ENCODE measurements at regions not wholly inside any gene's neighbourhood (a gene's known extent, or its start where the extent isn't known, plus 50 kb on each side); places are given as distances from the start of the nearest gene placed in this dataset.

GRCh38 chr5:156170351-156170961, 156.5 kb upstream of the SGCD start:
- Histone ChIP-seq H3K4me3 (ENCODE audit: extremely low read depth, insufficient read depth, low read length, poor library complexity, severe bottlenecking) (no peak overlapping the region), H3K4me1 (ENCODE audit: control insufficient read depth, insufficient read depth, low read length, poor library complexity, severe bottlenecking) (no peaks in the 10 kb centered on the region), H3K36me3 (ENCODE audit: control insufficient read depth, insufficient read depth, low read length) (no peaks in the 10 kb centered on the region), H3K27ac (ENCODE audit: low read depth, low read length, severe bottlenecking) (no peak overlapping the region), H3K9me3 (ENCODE audit: control insufficient read depth, low read length) (no peaks in the 10 kb centered on the region)
- WGBS, 2 experiments (ENCODE audit: insufficient coverage in 2 of 2), result 92 to 100% methylated on average over 1 to 2 of the region's 4 CpGs

- Histone ChIP-seq H3K9me3 (ENCODE audit: control insufficient read depth, low read length) (no peaks in the 10 kb centered on the region), H3K36me3 (ENCODE audit: control insufficient read depth, insufficient read depth, low read length) (no peaks in the 10 kb centered on the region), H3K27ac (ENCODE audit: low read depth, low read length, severe bottlenecking) (no peak overlapping the region), H3K4me1 (ENCODE audit: control insufficient read depth, insufficient read depth, low read length, poor library complexity, severe bottlenecking) (no peaks in the 10 kb centered on the region), H3K4me3 (ENCODE audit: extremely low read depth, insufficient read depth, low read length, poor library complexity, severe bottlenecking) (no peak overlapping the region)
- 91 to 93% methylated on average over 2 of the region's 2 CpGs for WGBS, 2 experiments (ENCODE audit: insufficient coverage in 2 of 2)
Measured at GRCh38 chr5:156174225-156174624, 152.7 kb upstream of the SGCD start.

GRCh38 chr5:156178117-156178516, 148.8 kb upstream of the SGCD start:
- H3K4me1 ChIP-seq (ENCODE audit: control insufficient read depth, insufficient read depth, low read length, poor library complexity, severe bottlenecking), result no peaks in the 10 kb centered on the region
- 85 to 100% methylated on average over 4 of the region's 5 CpGs for WGBS, 2 experiments (ENCODE audit: insufficient coverage in 2 of 2)
- H3K9me3 ChIP-seq (ENCODE audit: control insufficient read depth, low read length), result no peaks in the 10 kb centered on the region
- no peak overlapping the region for H3K4me3 ChIP-seq (ENCODE audit: extremely low read depth, insufficient read depth, low read length, poor library complexity, severe bottlenecking)
- H3K36me3 ChIP-seq (ENCODE audit: control insufficient read depth, insufficient read depth, low read length), result no peaks in the 10 kb centered on the region
- no peak overlapping the region for H3K27ac ChIP-seq (ENCODE audit: low read depth, low read length, severe bottlenecking)

DNA sequence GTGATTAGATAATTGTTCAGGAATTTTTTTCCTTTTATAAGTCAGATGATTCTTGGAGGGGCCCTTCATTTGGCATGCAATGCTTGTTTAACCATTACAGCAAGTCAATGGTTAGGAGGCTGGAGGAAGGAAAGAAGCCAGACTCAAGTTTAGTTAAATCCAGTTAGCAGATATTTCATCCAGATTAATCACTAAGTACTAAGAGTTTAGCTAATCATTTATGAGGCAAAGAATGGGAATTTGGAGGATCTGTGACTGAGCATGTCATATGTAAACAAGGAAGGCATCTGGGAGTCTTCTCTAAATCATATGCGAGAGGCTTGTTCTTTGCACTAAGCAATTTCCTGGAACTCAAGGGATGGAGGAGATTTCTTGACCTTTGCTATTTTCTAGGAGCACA, 145.3 kb upstream of the SGCD start:
- no peak overlapping the region for H3K27ac ChIP-seq (ENCODE audit: low read depth, low read length, severe bottlenecking)
- no peaks in the 10 kb centered on the region for H3K9me3 ChIP-seq (ENCODE audit: control insufficient read depth, low read length)
- WGBS, 2 experiments (ENCODE audit: insufficient coverage in 2 of 2), result 100% methylated on average over 1 of the region's 1 CpG; no CpG with 5 or more reads in 1 of the 2 experiments
- no peaks in the 10 kb centered on the region for H3K36me3 ChIP-seq (ENCODE audit: control insufficient read depth, insufficient read depth, low read length)
- no peaks in the 10 kb centered on the region for H3K4me1 ChIP-seq (ENCODE audit: control insufficient read depth, insufficient read depth, low read length, poor library complexity, severe bottlenecking)
- no peak overlapping the region for H3K4me3 ChIP-seq (ENCODE audit: extremely low read depth, insufficient read depth, low read length, poor library complexity, severe bottlenecking)

GRCh38 chr5:156182174-156182967, 144.6 kb upstream of the SGCD start:
- H3K4me1 ChIP-seq (ENCODE audit: control insufficient read depth, insufficient read depth, low read length, poor library complexity, severe bottlenecking), result no peaks in the 10 kb centered on the region
- H3K36me3 ChIP-seq (ENCODE audit: control insufficient read depth, insufficient read depth, low read length), result no peaks in the 10 kb centered on the region
- no peak overlapping the region for H3K4me3 ChIP-seq (ENCODE audit: extremely low read depth, insufficient read depth, low read length, poor library complexity, severe bottlenecking)
- WGBS, 2 experiments (ENCODE audit: insufficient coverage in 2 of 2), result 90 to 100% methylated on average over 3 of the region's 4 CpGs
- H3K27ac ChIP-seq (ENCODE audit: low read depth, low read length, severe bottlenecking), result no peak overlapping the region
- H3K9me3 ChIP-seq (ENCODE audit: control insufficient read depth, low read length), result no peaks in the 10 kb centered on the region

- Histone ChIP-seq H3K36me3 (ENCODE audit: control insufficient read depth, insufficient read depth, low read length) (no peaks in the 10 kb centered on the region), H3K4me1 (ENCODE audit: control insufficient read depth, insufficient read depth, low read length, poor library complexity, severe bottlenecking) (no peaks in the 10 kb centered on the region), H3K9me3 (ENCODE audit: control insufficient read depth, low read length) (no peaks in the 10 kb centered on the region), H3K4me3 (ENCODE audit: extremely low read depth, insufficient read depth, low read length, poor library complexity, severe bottlenecking) (no peak overlapping the region), H3K27ac (ENCODE audit: low read depth, low read length, severe bottlenecking) (no peak overlapping the region)
- no CpG with 5 or more reads among the region's 1 CpG for WGBS, 2 experiments (ENCODE audit: insufficient coverage in 2 of 2)
Measured at GRCh38 chr5:156186760-156187159, 140.2 kb upstream of the SGCD start.

- Histone ChIP-seq H3K27ac (ENCODE audit: low read depth, low read length, severe bottlenecking) (no peak overlapping the region), H3K36me3 (ENCODE audit: control insufficient read depth, insufficient read depth, low read length) (no peaks in the 10 kb centered on the region), H3K4me3 (ENCODE audit: extremely low read depth, insufficient read depth, low read length, poor library complexity, severe bottlenecking) (no peak overlapping the region), H3K9me3 (ENCODE audit: control insufficient read depth, low read length) (no peaks in the 10 kb centered on the region), H3K4me1 (ENCODE audit: control insufficient read depth, insufficient read depth, low read length, poor library complexity, severe bottlenecking) (no peaks in the 10 kb centered on the region)
- 56 to 89% methylated on average over 1 of the region's 3 CpGs for WGBS, 2 experiments (ENCODE audit: insufficient coverage in 2 of 2)
Measured at GRCh38 chr5:156188016-156188415, 138.9 kb upstream of the SGCD start.

DNA sequence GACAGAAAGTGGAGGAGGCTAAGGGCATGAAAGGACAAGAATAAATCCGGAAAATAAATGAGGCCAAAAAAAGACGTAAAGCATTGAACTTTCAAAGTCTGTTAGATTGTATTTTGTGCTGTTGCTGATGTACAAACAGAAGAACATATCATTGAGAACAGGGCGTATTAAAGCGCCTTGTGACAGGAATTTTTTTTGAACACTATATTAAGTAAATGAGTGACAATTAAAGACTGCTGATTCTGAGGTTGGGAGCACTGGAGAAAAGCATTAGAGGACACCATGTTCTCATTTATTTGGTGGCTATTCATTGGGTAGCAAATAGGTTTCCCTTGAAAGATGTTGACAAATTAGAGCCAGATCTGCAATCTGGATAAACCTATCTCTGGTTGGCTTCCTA, 137.3 kb upstream of the SGCD start:
- WGBS, 2 experiments (ENCODE audit: insufficient coverage in 2 of 2), result 89 to 92% methylated on average over 2 to 4 of the region's 4 CpGs
- Histone ChIP-seq H3K27ac (ENCODE audit: low read depth, low read length, severe bottlenecking) (no peak overlapping the region), H3K4me3 (ENCODE audit: extremely low read depth, insufficient read depth, low read length, poor library complexity, severe bottlenecking) (no peak overlapping the region), H3K4me1 (ENCODE audit: control insufficient read depth, insufficient read depth, low read length, poor library complexity, severe bottlenecking) (no peaks in the 10 kb centered on the region), H3K36me3 (ENCODE audit: control insufficient read depth, insufficient read depth, low read length) (no peaks in the 10 kb centered on the region), H3K9me3 (ENCODE audit: control insufficient read depth, low read length) (no peaks in the 10 kb centered on the region)

DNA sequence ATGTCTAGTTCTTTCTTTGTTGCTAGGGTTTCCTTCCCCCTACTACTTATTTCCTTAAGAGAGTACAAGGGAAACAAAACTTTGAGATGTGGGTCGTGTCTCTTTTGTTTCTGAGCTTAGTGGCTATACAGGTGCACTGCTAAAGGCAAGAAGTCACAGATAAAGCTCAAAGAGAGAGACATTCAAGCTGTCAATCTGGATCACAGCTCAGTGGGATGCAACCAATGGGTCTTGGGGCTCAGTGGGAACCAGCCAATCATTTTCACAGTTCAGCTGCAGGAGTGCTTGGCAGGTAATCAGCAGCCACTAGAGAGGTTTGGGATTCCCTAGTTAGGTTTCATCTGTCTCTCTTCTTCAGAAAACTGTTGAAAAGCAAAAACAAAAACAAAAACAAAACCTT, 135.4 kb upstream of the SGCD start:
- Histone ChIP-seq H3K27ac (ENCODE audit: low read depth, low read length, severe bottlenecking) (no peak overlapping the region), H3K4me3 (ENCODE audit: extremely low read depth, insufficient read depth, low read length, poor library complexity, severe bottlenecking) (no peak overlapping the region), H3K36me3 (ENCODE audit: control insufficient read depth, insufficient read depth, low read length) (no peaks in the 10 kb centered on the region), H3K4me1 (ENCODE audit: control insufficient read depth, insufficient read depth, low read length, poor library complexity, severe bottlenecking) (no peaks in the 10 kb centered on the region), H3K9me3 (ENCODE audit: control insufficient read depth, low read length) (no peaks in the 10 kb centered on the region)
- 78 to 83% methylated on average over 1 of the region's 1 CpG for WGBS, 2 experiments (ENCODE audit: insufficient coverage in 2 of 2)

GRCh38 chr5:156197042-156197635, 129.8 kb upstream of the SGCD start:
- no CpG with 5 or more reads among the region's 3 CpGs for WGBS, 2 experiments (ENCODE audit: insufficient coverage in 2 of 2)
- Histone ChIP-seq H3K9me3 (ENCODE audit: control insufficient read depth, low read length) (no peaks in the 10 kb centered on the region), H3K27ac (ENCODE audit: low read depth, low read length, severe bottlenecking) (no peak overlapping the region), H3K4me3 (ENCODE audit: extremely low read depth, insufficient read depth, low read length, poor library complexity, severe bottlenecking) (no peak overlapping the region), H3K4me1 (ENCODE audit: control insufficient read depth, insufficient read depth, low read length, poor library complexity, severe bottlenecking) (no peaks in the 10 kb centered on the region), H3K36me3 (ENCODE audit: control insufficient read depth, insufficient read depth, low read length) (no peaks in the 10 kb centered on the region)

DNA sequence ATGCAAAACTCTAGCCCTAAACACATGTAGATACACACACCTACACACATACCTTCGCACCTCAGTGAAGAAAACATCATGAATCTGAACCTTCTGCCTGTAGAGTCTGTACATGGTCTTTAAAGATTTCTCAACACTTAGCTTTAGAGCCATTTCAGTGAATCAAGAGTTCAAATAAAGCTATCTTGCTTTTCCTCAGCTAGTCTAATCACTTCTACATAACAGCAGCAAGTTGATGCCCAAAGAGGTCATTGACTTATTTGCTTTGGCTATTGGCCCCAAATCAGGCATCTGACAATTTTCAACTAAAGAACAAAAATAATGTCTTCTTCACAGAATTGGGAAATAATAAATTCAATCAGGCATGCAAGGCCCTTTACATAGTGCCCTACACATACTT, 127.9 kb upstream of the SGCD start:
- H3K9me3 ChIP-seq (ENCODE audit: control insufficient read depth, low read length), result no peaks in the 10 kb centered on the region
- no peaks in the 10 kb centered on the region for H3K36me3 ChIP-seq (ENCODE audit: control insufficient read depth, insufficient read depth, low read length)
- H3K4me1 ChIP-seq (ENCODE audit: control insufficient read depth, insufficient read depth, low read length, poor library complexity, severe bottlenecking), result no peaks in the 10 kb centered on the region
- H3K4me3 ChIP-seq (ENCODE audit: extremely low read depth, insufficient read depth, low read length, poor library complexity, severe bottlenecking), result no peak overlapping the region
- no peak overlapping the region for H3K27ac ChIP-seq (ENCODE audit: low read depth, low read length, severe bottlenecking)
- 89 to 100% methylated on average over 1 of the region's 1 CpG for WGBS, 2 experiments (ENCODE audit: insufficient coverage in 2 of 2)
